ENCODE measurements at regions not wholly inside any gene's neighbourhood (a gene's known extent, or its start where the extent isn't known, plus 50 kb on each side); places are given as distances from the start of the nearest gene placed in this dataset.

- no peak overlapping the region for H3K4me3 ChIP-seq (ENCODE audit: low read depth, low read length)
- DNase-seq (ENCODE audit: low read depth): no peak
- TF ChIP-seq MAX (IDR thresholded peaks at IDR 0.05; ENCODE audit: low read depth, low read length): no peak
- no peak for TF ChIP-seq POLR2A (IDR thresholded peaks at IDR 0.05; ENCODE audit: extremely low read depth, insufficient read length)
- no peak for TF ChIP-seq MYC (IDR thresholded peaks at IDR 0.05; ENCODE audit: low read depth, low read length)
- TF ChIP-seq CTCF (IDR thresholded peaks at IDR 0.05; ENCODE audit: low read depth, low read length): no peak
Observed at GRCh38 chr2:240319221-240319854, 116.1 kb upstream of the GPC1 start.

DNA sequence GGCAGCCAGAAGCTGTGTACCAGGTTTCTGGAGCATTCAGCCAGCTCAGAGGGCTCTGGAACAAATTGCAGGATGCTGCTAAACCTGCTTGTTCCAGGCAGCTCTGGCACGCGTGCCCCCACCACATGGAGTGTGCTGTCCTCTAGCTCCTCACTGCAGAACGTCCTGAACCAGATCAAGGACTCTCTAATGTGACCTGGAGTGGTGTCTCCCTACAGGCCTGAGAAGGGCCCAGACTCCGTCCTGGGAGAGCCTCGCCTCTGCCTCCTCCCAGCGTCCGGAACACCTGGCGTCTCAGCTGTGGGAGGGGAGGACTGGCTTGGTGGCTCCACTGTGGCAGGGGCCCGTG is 115.6 kb upstream of the GPC1 start:
- TF ChIP-seq POLR2A (IDR thresholded peaks at IDR 0.05; ENCODE audit: extremely low read depth, insufficient read length) (no peak), MAX (IDR thresholded peaks at IDR 0.05; ENCODE audit: low read depth, low read length) (no peak), MYC (IDR thresholded peaks at IDR 0.05; ENCODE audit: low read depth, low read length) (no peak), CTCF (IDR thresholded peaks at IDR 0.05; ENCODE audit: low read depth, low read length) (no peak)
- no peak for DNase-seq (ENCODE audit: low read depth)
- no peak overlapping the region for H3K4me3 ChIP-seq (ENCODE audit: low read depth, low read length)

GRCh38 chr2:240320204-240320993 is 115.1 kb upstream of the GPC1 start:
- TF ChIP-seq MAX (IDR thresholded peaks at IDR 0.05; ENCODE audit: low read depth, low read length) (no peak), POLR2A (IDR thresholded peaks at IDR 0.05; ENCODE audit: extremely low read depth, insufficient read length) (no peak), MYC (IDR thresholded peaks at IDR 0.05; ENCODE audit: low read depth, low read length) (no peak), CTCF (IDR thresholded peaks at IDR 0.05; ENCODE audit: low read depth, low read length) (no peak)
- peak; percentile 53 for DNase-seq (ENCODE audit: low read depth)
- no peak overlapping the region for H3K4me3 ChIP-seq (ENCODE audit: low read depth, low read length)

DNA sequence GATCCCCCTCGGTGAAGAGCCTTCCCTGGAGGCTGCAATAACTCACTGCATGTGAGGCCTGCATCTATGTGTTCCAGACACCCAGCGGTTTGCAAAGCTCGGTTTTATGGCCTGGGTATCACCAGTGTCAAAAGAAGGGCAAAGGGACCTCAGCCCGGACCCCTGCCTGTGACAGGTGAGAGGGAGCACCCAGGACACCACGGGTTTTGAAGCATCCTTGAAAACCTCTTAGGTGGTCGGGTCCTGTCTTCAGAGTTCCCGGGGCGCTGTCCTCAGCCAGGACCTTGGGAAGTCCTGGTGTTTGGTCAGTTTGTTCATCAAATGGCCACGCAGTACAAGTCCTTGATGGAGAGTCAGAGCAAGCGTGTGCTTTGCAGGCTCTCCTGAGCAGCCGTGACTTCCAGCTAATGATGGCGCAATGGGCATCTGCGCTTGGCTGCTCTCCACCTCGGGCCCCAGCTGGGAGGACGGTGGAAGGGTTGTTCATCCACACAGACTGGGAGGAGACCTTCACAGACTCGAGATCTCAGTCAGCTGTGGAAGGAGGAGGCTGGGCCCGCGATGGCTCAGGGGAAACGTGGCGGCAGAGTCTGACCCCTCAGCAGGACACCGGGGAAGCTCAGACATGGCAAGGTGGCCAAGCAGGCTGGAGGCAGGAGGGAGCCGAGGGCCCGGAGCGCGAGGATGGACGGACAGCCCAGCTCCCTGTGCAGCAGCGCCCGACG is 113.1 kb upstream of the GPC1 start:
- no peak overlapping the region for H3K4me3 ChIP-seq (ENCODE audit: low read depth, low read length)
- no peak for DNase-seq (ENCODE audit: low read depth)
- TF ChIP-seq POLR2A (IDR thresholded peaks at IDR 0.05; ENCODE audit: extremely low read depth, insufficient read length): no peak
- no peak for TF ChIP-seq MYC (IDR thresholded peaks at IDR 0.05; ENCODE audit: low read depth, low read length)
- no peak for TF ChIP-seq MAX (IDR thresholded peaks at IDR 0.05; ENCODE audit: low read depth, low read length)
- no peak for TF ChIP-seq CTCF (IDR thresholded peaks at IDR 0.05; ENCODE audit: low read depth, low read length)

- TF ChIP-seq MAX (IDR thresholded peaks at IDR 0.05; ENCODE audit: low read depth, low read length) (no peak), POLR2A (IDR thresholded peaks at IDR 0.05; ENCODE audit: extremely low read depth, insufficient read length) (no peak), CTCF (IDR thresholded peaks at IDR 0.05; ENCODE audit: low read depth, low read length) (no peak), MYC (IDR thresholded peaks at IDR 0.05; ENCODE audit: low read depth, low read length) (no peak)
- DNase-seq (ENCODE audit: low read depth): no peak
- H3K4me3 ChIP-seq (ENCODE audit: low read depth, low read length): no peak overlapping the region
Observed at GRCh38 chr2:240322991-240323390, 112.5 kb upstream of the GPC1 start.

All from NB4 (cell line).